GM10248 (cell line): ENCODE measurements at regions not wholly inside any gene's neighbourhood (a gene's known extent, or its start where the extent isn't known, plus 50 kb on each side); places are given as distances from the start of the nearest gene placed in this dataset.

ENCODE experiments used
- CTCF ChIA-PET: fragments of 300-600 bp; sonication (Branson Sonifier 250); formaldehyde crosslinking; extraction: SDS; loops from one replicate; lab custom pipeline; 2021; ENCODE audit warnings: antibody characterized with exemption; lab: Yijun Ruan, JAX
- POLR2A ChIA-PET: fragments of 350-650 bp; sonication (Branson Sonifier 250); formaldehyde crosslinking; extraction: SDS; loops from one replicate; lab custom pipeline; 2020; ENCODE audit warnings: antibody characterized with exemption; lab: Yijun Ruan, JAX
- DNase-seq: peaks from one replicate; pipeline ENCODE4 v3.0.0; 2012; ENCODE audit errors: extremely low spot score
- CTCF ChIP-seq: IDR thresholded peaks from 2 replicates; pipeline ENCODE4 v1.5.1; 2012; ENCODE audit warnings: mild to moderate bottlenecking, low read depth; ENCODE audit errors: extremely low read depth, missing control alignments, control extremely low read depth

- ChIA-PET POLR2A (no interaction called here), CTCF (no interaction called here)
- no peak for TF ChIP-seq CTCF
- no peak for DNase-seq
These were observed 83.8 kb upstream of the SNTG2 start for GRCh38 chr2:866887-867286.

GRCh38 chr2:866009-866680, 84.5 kb upstream of the SNTG2 start:
- DNase-seq, result no peak
- POLR2A ChIA-PET, result no interaction called here
- no peak for TF ChIP-seq CTCF
- CTCF ChIA-PET, result interaction anchor here (1.4 kb wide), 1 partner anchor 11 kb away, joined by 4 read pairs; no protein-coding TSS in a partner anchor

- TF ChIP-seq CTCF, result no peak
- ChIA-PET CTCF (interaction anchor here (1.4 kb wide), 1 partner anchor 9 kb away, joined by 4 read pairs; no protein-coding TSS in a partner anchor), POLR2A (no interaction called here)
- DNase-seq, result no peak
These were observed 86.0 kb upstream of the SNTG2 start for GRCh38 chr2:864501-865106.

DNA sequence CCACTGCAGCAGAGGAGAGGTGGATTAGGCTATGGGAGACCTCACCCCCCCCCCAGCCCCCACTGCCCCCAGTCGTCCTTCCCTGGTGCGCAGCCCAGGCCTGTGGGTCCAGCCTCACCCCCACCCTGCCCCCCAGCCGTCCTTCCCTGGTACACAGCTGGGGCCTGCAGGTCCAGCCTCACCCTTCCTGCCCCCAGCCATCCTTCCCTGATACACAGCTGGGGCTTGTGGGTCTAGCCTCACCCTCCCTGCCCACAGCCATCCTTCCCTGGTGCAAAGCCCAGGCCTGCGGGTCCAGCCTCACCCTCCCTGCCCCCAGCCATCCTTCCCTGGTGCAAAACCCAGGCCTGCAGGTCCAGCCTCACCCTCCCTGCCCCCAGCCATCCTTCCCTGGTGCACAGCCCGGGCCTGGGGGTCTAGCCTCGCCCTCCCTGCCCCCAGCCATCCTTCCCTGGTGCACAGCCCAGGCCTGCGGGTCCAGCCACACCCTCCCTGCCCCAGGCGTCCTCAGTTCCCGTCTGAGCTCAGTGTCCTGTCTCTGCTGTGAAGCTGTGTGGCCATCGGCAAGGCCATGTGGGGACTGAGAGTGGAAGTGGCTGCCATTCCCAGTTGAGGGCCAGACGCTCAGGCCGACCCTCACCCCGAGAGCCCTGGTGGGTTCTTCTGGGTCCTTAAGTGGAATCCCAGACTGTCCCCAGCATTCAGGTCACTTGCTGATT, 86.8 kb upstream of the SNTG2 start:
- no peak for TF ChIP-seq CTCF
- no peak for DNase-seq
- ChIA-PET CTCF (no interaction called here), POLR2A (no interaction called here)

DNA sequence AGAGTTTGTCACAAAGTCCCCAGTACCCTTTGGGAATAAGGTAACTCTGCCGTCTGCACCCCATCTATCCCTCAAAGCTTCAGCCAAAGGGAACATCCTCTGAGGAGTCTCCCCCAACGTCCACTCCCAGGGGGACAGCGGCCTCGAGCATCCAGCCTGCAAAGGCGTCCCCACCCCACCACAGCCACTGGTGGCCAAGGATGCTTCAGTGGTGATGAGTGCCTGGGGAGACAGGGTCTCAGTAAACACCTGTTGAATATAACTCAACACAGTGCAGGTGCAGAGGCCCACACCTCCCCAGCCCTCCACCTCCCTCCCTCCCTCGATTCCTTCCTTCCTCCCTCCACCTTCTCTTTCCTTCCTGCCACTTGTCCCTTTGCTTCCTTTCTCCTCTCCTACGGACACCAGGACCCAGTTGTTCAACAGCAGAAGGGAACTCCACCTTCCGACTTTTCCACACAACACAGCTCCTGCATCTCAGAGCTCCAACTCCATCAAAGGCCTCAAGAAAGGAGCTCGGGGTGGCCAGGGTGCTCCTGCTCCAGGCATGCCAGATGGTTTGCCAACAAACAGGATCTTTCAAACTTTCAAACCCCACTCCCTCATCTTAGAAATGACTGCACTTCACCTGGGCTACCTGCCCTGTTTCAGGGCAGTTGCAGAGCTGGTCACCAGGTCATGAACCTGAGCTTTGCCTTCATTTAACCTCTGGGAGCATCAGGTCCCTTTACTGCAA, 87.8 kb upstream of the SNTG2 start:
- POLR2A ChIA-PET, result no interaction called here
- TF ChIP-seq CTCF, result no peak
- CTCF ChIA-PET, result no interaction called here
- DNase-seq, result no peak

GRCh38 chr2:862355-862687, 88.3 kb upstream of the SNTG2 start:
- no peak for TF ChIP-seq CTCF
- CTCF ChIA-PET, result no interaction called here
- DNase-seq, result no peak
- POLR2A ChIA-PET, result no interaction called here
